ENCODE measurements at regions not wholly inside any gene's neighbourhood (a gene's known extent, or its start where the extent isn't known, plus 50 kb on each side); places are given as distances from the start of the nearest gene placed in this dataset.

DNA sequence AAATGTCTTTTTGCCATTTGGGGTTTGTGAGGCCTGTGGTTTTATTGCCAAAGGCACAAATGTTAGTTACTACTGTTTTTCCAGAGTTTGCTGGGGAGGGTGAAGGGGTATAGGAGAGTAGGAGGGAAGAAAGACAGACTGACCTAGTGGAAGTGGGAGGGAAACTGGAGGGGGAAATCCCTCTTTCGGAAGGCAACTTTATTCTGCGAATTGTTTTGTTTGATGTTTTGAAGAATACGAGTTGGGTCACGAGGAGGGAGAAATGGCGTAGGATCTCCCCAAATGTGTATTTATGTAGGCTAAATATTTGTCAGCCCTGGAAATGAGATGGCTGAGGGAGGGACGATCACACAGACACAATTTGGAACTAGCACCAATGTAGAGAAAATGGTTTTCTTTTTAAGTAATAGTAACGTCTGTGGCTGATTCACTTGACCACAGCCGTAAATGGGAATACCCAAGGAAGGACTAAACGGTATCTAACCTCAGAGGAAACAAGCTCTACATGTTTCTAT is 172.3 kb downstream of the ICOS start:
- DNase-seq, result no peak

DNA sequence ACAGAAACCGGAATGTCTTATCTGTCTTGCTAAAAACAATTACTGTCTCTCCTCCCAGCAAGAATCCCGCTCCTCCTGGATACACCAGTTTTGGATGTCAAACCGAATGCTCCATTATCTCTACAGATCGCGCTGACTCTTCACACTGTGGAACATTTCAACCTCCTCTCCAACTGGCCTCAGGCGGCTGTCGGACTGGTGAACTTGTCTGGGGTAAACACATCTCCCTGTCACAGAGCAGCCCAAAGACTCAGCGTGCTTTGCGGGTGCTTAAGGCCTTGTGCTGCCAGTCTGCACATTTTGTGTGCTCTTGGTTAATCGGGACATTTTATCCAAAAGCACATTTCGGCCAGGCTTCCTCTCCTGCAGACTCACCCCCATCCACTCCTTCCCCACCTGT is 173.1 kb downstream of the ICOS start:
- peak in 1 of 3 donors; percentile 47 for DNase-seq

DNA sequence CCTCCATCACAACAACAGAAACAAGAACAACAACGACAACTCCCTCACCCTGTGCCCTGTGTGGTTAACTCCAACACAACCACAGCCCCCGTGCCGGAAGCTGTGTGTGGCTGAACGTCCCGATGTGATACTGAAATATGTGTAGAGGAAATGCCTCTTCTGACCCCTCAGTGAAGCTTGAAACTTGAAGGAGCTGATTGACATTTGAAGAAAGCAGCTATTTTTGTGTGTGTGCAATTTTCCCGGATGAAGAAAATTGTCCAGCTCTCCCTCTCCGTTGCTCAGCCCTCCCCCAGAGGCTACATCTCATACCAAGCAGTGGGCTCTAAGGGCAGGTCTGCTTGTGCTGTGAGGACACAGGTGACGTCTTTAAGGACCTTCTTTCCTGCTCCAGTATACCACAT is 173.8 kb downstream of the ICOS start:
- DNase-seq, result no peak

DNA sequence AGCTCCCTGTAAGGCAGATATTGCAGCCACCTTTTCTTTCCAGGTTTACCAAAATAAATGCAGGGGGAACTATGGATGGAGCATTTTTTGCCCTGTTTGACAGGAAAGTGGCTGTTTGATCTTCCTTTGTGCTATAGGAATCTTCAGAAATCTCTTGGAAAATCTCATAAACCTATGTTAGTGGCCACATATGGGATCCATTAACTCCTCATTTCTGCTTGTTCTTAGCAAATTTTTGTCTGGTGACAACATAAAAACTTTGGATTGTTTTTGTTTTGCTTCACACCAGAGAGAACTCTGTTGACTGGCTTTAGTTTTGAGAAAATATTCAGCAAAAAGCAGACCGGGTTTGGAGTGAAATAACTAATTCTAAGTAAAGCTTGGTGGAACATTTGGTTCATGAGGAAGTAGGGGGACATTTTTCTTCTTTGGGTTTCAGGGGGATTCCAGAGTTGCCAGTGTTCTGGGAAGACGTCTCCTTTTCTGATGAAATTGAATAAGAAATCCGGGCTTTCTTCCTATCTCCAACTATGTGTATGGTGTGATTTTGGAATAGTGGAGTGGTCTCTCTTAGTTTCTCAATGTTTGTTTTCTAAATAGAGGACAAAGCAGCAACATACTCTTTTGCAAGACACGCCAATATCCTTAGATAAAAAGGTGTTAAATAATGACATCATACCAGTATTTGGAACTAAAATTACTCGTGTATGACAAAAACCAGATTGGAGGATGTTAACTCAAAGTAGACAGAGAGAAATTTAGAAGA is 174.4 kb downstream of the ICOS start:
- peak; percentile 69 to 85 (median 75) for DNase-seq

DNA sequence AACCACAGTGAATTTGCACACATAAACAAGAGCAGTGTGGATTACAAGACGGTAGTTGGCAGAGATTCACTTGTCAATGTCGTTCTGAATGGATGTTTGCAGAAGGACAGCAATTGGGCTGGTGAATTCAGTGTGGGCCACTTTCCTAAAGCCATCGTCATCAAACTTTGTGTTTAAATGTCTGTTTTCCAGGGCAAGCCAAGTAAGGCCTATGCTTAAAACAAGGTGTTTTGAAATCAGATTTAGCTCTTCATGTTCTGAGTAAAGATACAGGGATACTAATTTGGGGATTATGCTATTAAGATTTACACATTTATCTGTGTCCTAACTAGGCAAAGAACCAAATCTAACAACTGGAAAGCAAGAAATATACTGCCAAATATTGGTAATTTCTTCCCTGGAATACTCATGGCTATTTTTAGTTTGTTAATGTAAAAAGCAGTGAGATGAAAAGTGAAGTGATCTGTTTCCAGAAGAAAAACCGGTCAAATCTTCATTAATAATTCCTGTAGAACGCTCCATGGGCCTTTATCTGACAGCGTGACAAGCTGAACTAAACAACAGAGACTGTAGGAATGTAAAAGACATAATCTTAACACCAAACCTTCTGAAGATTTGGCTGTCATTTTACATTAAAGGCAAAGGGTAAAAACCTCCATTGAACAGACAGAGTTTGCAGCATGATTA is 175.7 kb downstream of the ICOS start:
- DNase-seq, result peak in 2 of 3 donors; percentile 44 to 65

DNA sequence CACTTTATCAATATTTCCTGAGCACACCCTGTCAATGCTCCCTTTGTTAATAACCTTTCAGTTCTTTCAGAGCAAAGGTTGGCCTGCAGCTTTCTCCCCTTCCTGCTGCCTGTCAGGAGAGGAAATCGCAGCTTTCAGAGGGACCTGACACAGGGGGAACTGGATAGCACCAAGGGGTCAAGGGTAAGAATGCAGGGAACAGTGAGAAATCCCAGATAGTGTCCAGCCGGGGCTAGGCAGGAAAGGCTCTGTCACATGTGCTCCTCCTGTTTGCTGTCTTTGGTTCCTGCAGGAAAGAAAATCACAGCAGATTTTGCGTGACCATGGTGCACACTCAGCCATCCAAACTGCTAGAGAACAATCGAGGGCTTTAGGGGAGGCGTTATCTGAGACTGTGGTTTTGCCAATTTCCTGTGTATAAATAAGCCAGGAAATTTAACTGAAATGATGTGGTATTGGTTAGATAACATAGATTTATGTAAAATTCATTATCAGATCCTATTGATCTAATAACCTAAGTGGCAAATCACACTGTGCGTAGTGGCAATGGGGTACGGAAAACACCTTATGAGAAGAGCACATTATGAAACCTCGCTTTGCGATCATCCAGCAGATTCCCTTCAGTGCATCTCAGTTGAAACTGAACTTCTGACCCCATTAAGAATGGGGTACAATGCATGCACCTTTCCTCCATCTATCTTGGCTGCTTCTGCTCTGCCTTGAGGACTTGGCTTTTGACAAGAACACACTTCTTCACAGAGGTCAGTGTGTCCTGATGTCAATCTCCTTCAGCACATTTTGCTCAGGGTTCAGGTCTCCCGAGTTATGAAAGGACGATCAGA is 178.0 kb downstream of the ICOS start:
- peak in 1 of 3 donors; percentile 20 for DNase-seq

DNA sequence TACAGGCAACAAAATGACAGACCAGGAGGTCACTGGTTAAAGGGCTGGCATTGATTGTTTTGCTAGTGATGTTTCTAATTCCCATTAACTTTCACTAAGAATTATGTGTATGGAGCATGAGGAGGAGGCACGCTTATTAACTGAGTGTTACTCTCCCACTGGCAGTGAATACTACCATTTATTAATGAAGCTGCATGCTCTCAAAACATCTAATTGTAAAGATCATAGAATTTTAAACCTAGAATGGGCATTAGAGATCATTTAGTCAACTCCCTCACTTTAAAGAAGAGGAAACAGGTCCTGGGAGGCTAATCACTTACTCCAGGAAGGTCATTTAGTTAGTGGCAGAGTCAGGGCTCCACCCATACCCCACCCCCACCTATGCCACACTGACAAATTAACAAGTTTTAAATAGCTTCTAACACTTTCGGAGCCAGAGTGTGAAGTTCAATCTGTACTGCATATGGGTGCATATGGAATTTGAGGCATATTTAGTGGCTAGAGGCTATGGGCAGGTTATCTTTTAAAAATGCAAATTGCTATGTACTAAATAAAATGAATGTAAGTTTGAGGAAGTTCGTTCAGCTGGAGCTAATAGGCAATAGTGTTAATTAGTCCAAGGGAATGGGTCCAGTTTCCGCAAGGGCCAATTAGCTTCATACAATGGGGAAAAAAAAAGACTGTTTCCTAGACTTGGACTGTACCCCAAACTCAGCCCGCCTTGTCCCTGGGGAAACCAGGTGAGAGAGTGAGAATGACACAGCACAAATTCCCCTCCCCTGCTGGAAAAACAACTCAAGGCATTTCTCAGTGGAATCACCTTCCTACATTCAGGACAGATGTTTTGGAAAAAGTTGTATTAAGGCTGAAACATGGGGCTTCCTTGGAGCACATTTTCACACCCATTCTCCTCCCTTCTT is 178.8 kb downstream of the ICOS start:
- no peak for DNase-seq

DNA sequence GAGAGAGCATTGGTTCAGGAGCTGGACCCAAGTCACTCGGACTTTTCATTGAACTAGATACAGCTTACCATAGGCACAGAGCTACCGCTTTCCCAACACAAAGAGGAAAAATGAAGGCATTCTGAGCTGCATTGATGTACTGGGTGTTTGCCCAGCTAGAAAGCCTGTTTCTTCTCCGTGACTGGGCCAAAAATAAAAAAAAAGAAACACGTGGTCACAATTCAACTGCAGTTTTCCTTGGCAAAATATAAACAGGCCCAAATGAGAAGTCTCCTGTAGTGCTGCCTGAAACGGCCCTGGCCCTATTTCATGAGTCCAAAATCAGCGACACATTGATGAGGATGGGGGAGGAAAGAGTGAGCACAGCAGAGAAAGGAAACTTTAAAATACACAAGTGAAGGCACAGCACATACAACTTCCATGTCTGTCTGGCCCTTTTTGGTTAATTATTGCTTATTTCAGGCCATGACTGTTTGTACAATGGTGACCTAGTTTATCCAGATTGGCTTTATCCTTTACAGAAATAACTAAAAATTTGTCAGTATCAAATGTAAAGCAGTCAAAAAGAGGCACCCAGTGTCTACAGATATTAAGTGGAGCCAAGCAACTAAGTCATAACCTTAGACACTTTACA is 179.7 kb downstream of the ICOS start:
- DNase-seq, result peak in 2 of 3 donors; percentile 52 to 67

DNA sequence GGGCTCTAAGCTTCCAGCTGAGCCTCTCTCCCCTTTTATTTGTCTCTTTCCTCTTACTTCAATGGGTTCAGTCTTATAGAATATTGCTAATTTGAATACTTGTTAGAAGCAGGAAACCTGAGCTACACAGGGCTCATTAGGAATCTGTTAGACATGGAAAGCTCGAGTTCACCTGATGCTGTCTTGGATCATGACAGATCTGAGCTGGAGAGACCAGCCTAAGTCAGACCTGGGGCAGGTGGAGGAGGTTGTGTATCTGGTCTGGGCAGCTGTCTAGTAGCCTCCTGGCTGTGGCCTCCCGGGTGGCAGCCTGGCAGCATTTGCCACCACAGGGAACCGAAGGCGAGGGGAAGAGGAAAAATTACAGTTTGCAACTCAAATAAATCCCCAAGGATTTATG is 185.9 kb downstream of the ICOS start:
- DNase-seq, result no peak

DNA sequence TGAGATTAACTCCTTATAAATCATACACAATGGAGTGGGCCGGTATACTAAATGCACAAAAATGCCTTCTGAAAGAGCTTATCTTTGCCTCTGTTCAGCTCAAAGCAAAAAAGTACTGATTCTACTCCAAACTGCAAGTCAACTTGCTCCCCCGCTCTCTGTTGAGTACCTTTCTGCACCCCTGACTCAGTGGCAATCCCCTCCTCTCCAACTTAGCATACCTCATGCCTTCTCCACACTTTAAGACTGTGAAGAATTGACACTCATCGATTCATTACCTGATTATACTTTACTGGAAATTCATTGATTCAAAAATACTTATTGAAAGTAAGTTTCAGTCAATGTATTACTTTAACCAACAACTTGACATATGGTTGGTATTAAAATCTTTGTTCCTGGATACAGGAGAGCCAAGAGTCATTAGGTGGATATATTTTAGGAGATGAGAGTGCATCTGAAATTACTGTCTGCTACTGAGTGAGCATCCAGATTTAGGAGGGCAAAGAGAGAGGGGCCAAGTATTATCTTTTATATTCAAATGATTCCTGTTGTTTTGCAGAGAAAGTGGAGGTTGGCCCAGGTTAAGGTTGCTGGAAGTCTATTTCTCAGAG is 187.7 kb downstream of the ICOS start:
- no peak for DNase-seq

DNA sequence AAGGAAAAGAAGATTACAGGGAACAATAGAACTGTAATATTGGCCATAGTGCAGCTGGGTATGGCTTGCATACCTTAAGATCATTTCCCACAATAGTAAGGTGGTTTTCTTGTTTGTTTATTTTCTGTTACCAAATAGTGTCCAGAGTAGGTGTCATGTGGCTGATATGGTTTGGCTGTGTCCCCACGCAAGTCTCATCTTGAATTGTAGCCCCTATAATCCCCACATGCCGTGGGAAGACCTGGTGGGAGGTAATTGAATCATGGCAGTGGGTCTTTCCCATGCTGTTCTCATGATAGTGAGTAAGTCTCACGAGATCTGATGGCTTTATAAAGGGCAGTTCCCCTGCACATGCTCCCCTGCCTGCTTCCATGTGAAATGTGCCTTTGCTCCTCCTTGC is 190.1 kb downstream of the ICOS start:
- no peak for DNase-seq

DNA sequence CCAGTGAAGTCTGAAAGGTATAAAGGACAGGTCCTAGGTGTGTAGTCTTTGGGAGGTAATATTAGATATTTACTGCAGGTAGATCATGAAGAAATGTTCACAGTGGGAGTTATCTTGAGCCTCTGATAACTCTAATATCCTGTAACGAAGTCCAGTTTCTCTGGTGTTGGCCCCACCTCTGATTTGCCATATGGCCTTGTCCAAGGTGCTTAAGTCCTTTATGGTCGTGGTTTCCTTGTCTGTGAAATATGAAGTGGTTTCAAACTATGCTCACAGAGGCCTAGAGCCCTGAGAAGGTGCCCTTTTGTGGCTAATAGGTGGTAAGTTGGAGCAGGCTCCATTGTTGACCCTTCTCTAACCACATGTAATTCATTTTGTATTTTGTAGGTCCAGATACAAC is 190.7 kb downstream of the ICOS start:
- DNase-seq, result no peak

DNA sequence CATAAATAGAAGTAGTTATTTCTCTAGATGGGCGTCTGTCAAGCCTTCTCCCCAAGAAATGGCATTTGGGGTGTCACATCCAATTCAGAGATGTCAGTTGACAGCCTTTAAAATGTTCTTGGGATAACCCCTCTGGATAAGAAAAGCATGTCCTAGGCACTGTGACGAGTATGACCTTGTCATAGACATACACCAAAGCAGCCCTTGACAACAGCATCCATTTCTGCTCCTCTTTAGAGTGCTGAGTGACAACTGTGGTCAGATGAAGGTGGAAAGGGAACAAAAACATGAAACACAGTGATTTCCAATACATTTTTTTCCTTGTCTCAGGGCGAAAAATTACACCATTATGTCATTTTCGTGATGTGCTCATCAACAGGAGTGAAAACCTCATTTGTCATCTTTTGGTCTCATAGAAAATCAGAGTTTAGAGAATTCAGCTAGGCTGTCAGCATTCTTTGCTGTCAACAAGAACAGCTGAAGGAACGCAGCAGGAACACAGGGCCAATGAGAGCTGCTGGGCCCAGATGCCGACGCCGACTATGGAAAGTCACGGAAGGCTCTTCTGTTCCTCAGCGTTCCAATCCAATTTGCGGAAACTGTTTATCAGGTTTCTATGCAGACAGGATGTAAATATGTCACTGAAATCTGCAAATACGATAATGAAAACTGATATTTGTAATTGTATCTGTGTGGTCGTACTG is 193.2 kb downstream of the ICOS start:
- DNase-seq, result peak in 1 of 3 donors; percentile 58

DNA sequence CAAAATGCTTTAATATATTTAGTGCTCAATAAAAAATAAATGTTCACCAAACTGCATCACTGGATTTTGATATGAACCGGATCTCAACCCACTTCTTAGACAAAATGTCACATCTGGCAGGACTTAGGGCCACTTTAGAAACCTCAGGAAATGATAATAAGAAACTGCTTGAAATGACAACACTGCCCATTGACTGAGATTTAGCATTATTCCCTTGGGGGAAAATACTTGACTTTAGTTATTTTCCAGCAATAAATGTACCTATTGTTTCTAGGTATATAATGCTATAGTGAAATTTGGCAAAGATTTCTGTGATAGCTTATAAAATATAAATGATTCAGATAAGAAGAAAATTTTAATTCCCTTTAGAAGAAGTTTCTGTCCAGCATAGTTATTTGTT is 195.1 kb downstream of the ICOS start:
- no peak for DNase-seq

DNA sequence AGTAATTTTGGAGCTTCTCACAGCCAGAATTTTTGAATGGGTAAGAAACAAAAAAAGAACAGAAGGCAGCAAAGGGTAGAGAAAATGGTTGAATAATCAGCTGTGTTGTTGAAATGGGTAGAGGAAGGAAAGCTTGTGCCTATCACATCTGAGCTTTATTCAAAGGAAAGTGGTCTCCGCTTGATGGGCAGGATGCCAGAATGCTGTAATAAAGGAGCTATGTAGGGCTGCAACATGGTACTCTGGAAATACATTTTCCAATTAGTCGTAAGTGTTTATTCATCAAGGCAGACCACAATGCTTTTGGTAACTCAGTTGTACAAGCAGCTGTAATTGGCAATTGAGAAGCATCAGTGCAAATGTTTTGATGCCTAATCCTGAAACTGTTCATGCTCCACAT is 196.9 kb downstream of the ICOS start:
- no peak for DNase-seq

DNA sequence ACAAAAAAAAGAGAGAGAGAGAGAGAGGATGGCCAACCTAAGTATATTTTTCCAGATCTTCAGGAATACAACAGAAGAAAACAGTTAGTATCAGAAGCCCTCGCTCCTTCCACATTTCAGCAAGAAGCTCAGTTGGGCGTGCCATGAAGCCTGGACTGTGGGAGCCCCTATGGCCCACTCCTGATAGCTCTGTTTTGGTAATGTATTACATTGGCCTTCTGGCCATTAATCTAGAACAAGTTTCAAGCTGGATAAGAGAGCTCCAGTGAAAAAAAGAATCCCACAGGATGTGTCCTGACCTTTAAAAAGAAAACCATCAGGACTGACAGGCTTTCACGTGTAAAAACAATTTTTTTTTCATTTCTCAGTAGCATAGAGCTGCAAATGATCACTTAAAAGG is 197.9 kb downstream of the ICOS start:
- DNase-seq, result no peak

DNA sequence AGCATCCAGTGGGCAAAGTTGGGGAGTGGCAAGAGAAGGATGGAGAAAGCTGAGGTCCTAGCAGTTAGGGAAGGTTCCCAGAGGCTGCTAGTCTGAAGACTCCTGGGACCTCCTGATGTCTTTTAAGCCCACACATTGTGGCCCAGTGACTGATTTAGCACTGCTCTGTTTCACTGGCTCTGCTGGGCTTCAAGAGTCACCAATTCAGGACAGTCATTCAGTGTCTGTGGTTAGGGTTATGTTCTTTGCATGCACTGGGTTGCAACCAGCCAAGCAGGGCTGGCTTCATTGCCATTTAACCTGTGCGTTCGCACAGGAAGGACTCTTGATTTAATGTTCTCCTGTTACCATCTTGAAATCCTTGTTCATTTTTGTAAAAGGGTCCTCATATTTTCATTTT is 199.2 kb downstream of the ICOS start:
- no peak for DNase-seq

DNA sequence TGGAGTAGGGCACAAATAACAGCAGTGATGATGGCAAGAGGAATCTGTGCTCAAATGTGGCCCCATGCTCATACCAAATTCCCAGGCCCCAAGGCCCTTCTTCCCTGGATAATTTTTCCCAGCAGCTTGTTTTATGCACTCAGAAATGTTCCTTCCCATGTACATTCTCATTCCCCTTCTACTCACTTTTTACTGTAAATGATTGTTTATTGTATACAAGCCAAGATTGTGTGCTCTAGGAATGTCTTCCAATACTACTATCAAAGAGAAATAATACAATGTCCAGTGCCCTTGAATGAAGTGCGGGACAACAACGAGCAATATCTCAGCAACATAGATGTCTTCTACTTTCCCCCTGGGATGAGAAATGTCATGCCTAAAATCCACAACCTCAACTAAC is 201.6 kb downstream of the ICOS start:
- no peak for DNase-seq

DNA sequence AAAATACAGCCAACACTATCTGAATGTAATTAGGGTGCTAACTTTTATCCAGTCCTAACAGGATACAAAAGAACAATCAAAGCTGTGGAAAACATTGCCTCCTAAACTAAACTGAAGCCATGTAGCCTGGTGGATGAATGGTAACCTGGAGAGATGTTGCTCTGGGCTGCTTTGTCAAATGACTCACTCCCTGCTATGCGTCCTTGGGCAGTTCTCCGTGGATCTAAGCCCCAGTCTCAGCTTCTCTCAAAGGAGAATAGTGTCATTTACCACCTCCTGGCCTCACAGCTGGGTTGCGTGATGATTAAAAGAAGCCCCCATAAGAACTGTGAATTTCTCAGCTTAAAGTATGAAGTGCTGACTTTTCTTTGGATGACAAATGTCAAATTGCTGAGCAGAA is 203.7 kb downstream of the ICOS start:
- DNase-seq, result no peak

Measured in muscle of back (tissue), 3 donors.